Activated CD4-positive, alpha-beta T cell treated with anti-CD3 and anti-CD28 coated beads, Interleukin-2, Interleukin-4, amounts not matched to agents 100 ng/mL and 50 ng/mL, durations not matched to agents 16 hours and 8 hours (primary cell): ENCODE measurements at regions not wholly inside any gene's neighbourhood (a gene's known extent, or its start where the extent isn't known, plus 50 kb on each side); places are given as distances from the start of the nearest gene placed in this dataset.
A peak's percentile ranks its signal among the peaks of the same experiment; 100 is the strongest.
"Not testable (repeated sequence)": the region's sequence is repeated elsewhere in the genome, so short reads cannot be mapped to it uniquely, and the experiment has no call there.

Experiments used
- DNase-seq: peaks from one replicate; pipeline ENCODE4 v3.0.0-alpha.2; 2020; ENCODE audit warnings: low spot score

DNA sequence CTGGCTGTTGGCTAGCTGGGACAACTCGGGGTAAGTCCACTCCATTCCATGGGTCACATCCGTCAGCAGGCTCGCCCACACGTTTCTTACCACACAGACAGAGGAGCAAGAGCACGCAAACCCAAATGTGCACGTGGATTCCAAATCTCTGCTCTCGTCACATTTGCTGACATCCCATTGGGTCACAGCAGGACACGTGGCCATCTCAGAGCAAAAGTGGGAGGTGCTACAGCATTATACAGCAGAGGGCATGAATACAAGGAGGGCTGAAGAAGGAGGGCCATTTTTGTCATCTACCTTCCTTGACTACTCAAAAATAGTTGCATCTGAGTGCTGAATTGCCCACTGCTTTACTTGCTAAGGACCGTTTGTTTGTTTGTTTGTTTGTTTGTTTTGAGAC lies 84.7 kb downstream of the RBBP6 start:
- DNase-seq: no peak

DNA sequence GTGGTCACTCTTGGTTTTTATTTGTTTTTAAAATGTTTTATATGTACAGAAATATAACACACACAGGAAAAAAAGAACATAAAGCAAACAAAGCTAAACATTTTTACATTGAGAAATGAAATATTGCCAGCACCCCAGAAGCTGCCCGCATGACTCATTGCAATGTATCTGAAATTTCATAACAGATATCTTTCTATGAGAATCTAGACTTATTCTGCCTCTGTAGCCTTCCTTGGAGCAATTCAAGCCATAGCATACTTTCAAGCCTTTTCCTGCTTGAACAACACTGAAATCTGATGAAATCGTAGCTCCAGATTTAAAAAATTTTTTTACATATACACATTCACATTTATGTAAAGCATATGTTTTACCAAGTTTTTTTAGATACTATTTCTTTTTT lies 86.9 kb downstream of the RBBP6 start:
- DNase-seq: no peak

DNA sequence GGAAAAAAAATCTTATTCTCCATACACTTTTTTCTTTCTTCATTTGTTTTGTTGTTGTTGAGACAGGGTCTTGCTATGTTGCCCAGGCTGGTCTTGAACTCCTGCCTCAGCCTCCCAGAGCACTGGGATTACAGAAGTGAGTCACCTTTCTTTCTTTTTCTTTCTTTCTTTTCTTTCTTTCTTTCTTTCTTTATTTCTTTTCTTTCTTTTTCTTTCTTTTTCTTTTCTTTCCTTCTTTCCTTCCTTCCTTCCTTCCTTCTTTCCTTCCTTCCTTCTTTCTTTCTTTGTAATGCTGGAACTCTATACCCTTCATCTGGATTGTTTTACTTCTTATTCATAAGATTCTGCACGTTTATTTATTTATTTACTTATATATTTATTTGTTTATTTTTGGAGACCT lies 94.5 kb upstream of the TNRC6A start:
- no peak for DNase-seq

DNA sequence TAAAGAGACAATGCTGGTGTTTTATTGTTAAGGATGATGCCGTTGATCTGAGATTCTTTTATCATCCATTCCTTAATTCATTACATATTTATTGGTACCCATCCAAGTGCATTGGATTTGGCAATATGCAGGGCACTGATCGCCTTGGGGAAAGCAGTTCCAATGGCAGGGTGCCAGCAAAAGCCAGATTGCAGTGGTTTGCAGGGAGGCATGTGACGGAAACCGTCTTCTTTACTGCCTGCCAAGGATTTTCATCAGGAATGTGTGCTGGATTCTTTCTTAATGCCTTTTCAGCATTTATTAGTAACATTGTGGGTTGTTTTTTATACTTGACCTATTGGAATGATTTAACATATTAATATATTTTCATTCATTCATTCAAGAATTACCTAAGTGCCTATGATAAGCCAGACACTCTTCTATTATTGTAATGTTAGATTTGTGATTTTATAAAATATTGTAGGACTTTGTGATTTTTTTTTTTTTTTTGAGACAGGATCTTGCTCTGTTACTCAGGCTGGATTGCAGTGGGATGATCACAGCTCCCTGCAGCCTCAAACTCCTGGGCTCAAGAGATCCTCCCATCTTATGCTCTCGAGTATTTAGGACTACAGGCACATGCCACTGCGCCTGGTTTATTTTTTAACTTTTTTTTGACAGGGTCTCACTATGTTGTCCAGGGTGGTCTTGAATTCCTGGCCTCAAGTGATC lies 93.4 kb upstream of the TNRC6A start:
- no peak for DNase-seq

DNA sequence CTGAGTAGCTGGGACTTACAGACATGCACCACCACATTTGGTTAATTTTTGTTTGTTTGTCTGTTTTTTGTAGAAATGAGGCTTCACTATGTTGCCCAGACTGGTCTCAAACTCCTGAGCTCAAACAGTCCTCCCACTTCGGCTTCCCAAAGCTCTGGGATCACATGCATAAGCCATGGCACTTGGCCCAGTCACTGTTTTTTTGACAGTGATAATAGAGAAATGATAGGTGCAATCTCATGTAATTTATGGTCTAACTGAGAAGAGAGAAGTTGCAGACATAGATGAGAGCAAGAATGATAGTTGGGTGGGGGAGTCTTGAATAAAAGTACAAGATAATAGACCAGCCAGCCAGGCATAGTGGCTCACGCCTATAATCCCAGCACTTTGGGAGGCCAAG lies 89.7 kb upstream of the TNRC6A start:
- DNase-seq: no peak

DNA sequence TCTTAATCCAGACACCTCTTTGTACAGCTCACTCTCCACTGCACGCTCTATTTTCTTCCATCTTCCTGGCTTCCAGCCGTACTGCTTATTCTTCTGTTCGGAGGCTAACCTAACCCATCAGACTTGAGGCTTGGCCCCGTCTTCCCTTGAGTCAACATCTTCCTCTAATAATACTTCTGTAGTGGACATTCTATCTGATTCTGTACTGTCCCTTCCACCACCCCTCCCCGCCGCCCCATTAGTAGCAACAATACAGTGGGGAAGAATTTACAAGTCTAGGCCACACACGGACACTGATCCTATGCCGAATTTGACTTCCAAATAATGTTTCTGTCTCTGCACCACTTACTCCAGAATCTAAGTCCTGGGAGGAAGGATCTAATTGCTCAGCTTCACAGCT lies 86.0 kb upstream of the TNRC6A start:
- no peak for DNase-seq

DNA sequence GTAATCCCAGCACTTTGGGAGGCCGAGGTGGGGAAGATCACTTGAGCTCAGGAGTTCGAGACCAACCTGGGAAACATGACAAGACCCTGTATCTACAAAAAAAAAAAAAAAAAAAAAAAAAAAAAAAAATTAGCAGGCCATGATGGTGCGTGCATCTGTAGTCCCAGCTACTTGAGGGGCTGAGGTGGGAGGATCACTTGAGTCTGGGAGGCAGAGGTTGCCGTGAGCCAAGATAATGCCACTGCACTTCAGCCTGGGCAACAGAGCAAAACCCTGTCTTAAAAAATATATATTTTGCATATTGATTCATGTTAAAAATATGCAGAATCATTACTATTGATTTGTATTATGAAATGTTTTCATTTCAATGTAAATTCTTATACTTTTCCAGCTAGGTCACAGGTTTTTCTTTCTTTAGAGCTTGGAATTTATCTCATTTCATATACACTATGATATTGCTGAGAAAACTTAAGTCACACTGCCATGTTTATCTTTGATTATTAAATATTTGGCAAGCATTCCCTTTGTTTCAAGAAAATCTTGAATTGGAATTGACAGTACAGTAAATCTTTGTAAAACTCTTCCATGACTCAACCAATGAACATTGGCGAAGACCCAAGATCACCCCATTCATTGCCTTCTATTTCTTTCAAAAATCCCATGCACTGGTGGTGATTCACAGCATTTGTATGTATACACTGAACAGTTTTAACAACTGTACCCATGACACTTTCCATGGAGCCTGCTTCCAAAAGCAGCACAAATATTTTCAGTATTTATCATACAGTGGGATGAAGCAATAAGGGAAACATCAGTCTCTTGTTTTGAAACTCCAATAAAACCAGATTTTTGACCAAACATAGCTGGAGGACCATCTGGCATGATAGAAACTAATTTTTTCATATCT lies 83.5 kb upstream of the TNRC6A start:
- no peak for DNase-seq

DNA sequence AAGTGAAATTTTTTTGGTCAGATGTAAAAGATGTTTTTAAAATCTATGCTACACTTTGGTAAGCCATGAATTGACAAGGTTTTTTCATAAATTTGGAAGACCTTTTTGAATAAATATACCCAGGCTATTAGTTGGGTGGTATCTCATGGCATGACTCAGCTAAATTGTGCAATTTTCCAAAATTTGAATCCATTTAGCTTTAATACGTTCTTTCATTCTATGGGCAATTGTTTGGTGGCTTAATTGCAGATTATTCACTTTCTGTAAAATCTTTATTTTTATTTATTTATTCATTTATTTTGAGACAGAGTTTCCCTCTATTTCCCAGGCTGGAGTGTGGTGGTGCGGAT lies 82.8 kb upstream of the TNRC6A start:
- no peak for DNase-seq

DNA sequence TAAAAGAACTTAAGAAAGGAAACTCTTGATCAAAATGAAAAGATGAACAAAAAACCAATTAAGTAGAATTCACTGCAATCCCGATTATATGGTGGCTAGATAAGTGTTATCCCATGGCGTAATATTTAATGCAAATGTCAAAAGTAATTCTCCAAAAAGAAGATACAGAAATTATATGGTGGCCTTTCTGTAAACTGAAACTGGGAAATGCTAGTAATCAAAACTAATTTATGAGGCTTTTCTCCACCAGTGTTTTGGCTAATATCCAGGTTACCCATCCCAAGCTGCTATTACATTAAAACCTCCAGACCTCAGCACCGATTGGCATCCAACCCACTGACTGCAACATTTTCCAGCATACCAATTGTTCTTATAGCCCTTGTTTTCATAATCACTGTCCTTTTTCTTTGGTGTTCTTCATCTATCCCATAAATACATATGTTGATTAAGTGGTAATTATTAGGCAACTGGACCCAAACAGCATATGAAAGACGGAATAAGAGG lies 77.2 kb upstream of the TNRC6A start:
- no peak for DNase-seq

DNA sequence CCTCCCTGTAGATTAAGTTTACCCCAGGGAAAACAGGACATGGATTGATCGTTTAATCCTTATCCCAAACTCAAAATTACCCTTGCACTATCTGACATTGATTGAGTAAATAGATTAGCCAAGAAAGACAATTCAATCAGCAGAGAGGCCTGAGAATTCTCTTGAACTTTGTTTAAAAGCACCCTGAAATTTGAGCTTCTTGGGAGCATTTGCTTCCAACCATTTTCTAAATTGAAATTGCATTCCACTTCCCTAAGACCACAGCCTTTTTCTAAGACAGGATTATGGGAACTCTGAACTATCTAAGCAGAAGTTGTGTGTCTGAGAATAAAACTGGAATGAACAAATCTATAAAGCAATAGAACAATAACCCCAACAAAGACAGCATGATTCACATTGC lies 76.6 kb upstream of the TNRC6A start:
- no peak for DNase-seq

DNA sequence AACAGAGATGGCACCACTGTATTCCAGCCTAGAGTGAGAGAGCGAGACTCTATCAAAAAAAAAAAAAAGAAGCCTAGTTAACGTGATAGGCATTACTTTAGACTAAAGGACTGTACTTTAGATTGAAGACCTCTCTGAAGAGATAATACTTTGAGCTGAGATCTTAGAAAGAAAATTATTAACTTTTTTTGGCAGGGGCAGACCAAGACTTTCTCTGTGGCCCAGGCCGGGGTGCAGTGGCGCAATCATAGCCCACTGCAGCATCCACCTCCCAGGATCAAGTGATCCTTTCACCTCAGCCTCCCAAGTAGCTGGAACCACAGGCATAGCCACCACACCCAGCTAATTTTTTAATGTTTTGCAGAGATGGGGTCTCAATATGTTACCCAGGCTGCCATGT lies 75.7 kb upstream of the TNRC6A start:
- no peak for DNase-seq

DNA sequence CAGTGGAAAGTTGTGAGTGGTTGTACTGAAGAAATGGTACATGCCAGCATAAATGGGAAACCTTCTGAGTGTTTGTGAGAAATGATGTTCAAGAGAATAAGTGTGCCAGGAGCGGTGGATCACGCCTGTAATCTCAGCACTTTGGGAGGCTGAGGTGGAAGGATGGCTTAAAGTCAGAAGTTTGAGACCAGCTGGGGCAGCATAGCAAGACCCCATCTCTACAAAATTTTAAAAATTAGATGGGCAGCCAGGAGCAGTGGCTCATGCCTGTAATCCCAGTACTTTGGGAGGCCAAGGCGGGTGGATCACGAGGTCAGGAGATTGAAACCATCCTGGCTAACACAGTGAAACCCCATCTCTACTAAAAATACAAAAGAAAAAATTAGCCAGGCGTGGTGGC lies 63.5 kb upstream of the TNRC6A start:
- DNase-seq: not testable (repeated sequence)

DNA sequence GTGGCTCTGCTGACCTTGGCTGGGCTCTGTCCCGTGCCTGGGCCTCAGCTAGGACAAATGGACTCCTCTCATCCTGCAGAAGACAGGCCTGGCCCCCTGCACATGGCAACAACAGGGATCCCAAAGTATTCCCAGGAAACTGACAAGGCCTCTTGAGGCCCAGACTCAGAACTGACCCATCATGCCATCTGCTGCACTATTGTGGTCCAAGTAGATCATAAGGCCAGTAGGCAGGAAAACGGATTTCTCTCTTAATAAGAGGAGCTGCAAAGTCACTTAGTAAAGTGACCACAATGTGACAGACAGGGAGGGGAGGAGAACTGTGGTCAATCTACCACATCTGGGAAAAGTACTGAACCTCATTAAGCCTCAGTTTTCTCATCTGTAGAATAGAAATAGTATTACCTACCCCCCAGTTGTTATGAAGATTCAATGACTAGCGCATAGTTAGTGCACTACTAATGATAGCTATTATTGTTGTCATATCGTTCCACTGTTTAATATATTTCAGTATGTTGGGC lies 62.1 kb upstream of the TNRC6A start:
- DNase-seq: no peak

DNA sequence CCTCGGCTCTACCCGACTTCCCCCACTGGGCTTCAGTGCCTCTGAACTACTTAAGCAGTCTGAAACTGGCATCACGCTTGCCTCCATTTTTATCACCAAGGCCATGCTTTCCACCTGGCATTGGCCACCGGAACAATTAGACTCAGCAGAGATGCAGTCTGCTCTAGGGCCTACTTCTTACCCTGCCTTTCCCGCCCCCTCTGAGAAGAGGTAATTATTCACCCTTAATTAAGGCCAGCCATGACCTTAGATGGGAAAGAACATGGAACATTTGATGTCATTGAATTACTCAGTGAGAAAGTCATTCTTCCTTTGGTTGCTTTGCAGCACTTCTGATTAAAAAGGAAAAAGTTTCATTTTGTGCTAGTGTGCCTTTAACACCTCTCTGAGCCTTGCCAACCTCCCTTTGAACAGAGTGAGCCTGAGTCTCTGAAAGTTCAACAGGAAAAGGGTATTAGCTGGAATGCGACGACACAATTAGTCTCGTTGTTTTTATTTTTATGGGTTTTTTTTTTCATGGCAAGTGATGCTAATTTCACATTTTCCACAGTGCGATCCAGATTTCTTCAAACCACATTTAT lies 60.9 kb upstream of the TNRC6A start:
- DNase-seq: peak; percentile 71

DNA sequence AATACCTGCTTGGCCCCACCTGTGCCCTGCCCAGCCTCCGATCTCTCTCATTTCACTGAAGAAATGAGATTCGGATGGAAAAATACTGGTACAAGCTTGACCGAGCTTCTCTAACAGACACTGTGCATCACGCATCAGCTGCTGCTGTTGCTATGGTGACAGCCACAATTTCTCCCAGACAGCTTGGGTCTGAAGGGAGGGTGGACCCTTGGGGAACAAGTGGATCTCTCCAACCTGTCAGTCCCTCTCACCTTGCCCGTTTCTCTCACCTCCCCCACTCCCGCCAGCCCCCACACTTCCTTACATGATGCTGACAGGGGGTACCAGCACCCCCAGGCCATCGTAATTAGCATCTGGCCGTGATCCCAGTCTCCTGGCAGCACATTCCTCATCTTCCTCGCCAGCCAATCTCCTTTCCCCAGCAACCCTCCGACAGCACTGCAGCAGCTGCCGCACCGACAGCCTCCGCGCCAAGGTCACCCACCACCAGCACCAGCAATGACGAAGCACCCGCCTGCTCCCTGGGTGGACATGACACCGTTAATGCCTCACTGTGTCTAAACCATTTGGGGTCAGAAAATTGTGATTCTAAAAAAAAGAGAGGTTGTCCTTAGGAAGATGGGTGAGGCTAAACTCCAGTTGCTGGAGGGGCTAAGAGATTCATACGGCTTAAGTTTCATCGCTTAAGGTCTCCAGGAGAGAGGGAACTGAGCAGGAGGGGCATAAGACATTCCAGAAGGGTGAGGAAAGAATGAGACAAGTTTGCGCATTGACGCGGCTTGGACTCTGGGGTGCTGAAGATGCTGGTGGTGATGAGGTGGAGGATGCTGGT lies 58.6 kb upstream of the TNRC6A start:
- no peak for DNase-seq

DNA sequence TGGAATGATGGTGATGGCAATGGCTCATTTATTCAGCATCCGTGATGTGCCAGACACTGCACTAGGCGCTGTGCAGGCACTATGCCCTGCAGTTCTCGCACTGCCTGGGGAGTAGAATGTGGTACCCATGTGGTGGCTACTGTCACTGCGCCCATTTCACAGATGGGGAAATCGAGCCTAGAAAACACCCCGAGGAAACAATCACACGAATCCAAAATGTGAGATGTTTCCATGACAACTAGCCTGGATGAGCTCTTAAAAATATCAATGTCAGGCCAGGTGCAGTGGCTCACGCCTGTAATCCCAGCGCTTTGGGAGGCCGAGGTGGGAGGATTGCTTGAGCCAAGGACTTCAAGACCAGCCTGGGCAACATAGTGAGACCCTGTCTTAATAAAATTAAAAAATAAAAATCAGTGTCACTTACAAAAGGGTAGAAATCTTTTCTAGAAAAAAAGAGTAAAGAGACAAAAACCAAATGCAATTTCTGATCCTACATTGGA lies 57.9 kb upstream of the TNRC6A start:
- DNase-seq: no peak

DNA sequence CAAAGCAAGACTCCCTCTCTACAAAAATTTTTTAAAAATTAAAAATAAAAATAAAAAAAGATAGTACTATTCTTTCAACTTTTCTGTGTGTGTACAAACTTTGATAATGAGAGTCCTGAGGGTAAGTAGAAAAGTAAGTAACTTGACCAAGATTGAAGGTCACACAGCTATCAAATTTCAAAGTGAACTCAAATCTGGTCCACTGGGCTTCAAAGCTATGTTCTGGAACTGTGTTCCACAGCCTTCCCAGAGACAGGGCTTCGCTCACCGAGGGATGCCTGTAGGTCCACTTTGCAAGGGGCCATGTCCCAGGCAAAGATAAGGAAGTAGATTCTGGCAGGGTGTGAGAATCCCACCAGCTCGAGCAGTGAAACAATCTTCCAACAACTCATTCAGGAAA lies 56.3 kb upstream of the TNRC6A start:
- DNase-seq: no peak

DNA sequence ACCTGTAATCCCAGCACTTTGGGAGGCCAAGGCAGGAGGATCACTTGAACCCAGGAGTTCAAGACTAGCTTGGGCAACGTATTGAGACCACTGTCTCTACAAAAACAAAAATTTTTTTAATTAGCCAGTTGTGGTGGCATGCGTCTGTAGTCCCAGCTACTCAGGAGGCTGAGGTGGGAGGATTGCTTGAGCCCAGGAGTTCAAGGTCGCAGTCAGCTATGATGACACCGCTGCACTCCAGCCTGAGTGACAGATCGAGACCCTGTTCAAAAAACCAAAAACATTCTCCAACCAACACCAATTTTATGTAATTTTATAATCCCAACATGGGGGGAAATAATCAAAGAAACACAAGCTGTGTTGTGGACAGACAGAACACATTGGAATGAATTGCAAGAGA lies 54.6 kb upstream of the TNRC6A start:
- no peak for DNase-seq

DNA sequence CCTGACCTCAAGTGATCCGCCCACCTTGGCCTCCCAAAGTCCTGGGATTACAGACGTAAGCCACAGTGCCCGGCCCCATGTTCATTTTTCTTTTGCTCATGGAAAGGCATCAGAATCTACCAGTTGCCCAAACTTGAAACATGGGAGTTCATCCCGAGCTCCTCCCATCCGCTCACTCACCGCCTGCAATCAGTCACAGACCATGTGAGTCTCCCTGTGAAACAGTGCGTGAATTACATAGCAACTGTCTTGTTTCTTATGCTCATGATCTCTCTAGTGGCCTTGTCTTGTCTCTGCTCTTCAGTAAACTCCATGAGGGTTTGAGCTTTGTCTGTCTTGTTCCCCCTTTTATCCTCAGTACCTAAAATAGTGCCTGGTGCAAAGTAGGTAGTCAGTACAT lies 52.1 kb upstream of the TNRC6A start:
- no peak for DNase-seq
